IPS DF 4.7 (cell line): ENCODE measurements at regions not wholly inside any gene's neighbourhood (a gene's known extent, or its start where the extent isn't known, plus 50 kb on each side); places are given as distances from the start of the nearest gene placed in this dataset.
"Not testable (repeated sequence)": the region's sequence is repeated elsewhere in the genome, so short reads cannot be mapped to it uniquely, and the experiment has no call there.

Experiments used
- DNase-seq: peaks from one replicate; pipeline ENCODE4 v3.0.0-alpha.2; 2013; ENCODE audit warnings: low spot score; ENCODE audit errors: extremely low read depth

- DNase-seq = no peak
Measured at GRCh38 chr4:32658019-32658418, 1937.8 kb downstream of the PCDH7 start.

GRCh38 chr4:32661229-32661628, 1941.1 kb downstream of the PCDH7 start:
- DNase-seq = no peak

- no peak for DNase-seq
Measured at GRCh38 chr4:32662803-32663202, 1942.6 kb downstream of the PCDH7 start.

GRCh38 chr4:32672359-32672758, 1952.2 kb downstream of the PCDH7 start:
- DNase-seq = no peak

- DNase-seq = no peak
Measured at GRCh38 chr4:32680946-32681345, 1960.8 kb downstream of the PCDH7 start.

- no peak for DNase-seq
Measured at GRCh38 chr4:32684160-32684559, 1964.0 kb downstream of the PCDH7 start.

GRCh38 chr4:32686123-32686522, 1966.0 kb downstream of the PCDH7 start:
- no peak for DNase-seq

GRCh38 chr4:32689518-32689917, 1969.3 kb downstream of the PCDH7 start:
- no peak for DNase-seq

GRCh38 chr4:32697281-32697814, 1977.2 kb downstream of the PCDH7 start:
- no peak for DNase-seq

- DNase-seq = no peak
Measured at GRCh38 chr4:32700838-32701237, 1980.7 kb downstream of the PCDH7 start.

- DNase-seq = no peak
Measured at GRCh38 chr4:32706893-32707292, 1986.7 kb downstream of the PCDH7 start.

GRCh38 chr4:32716090-32716620, 1996.0 kb downstream of the PCDH7 start:
- DNase-seq = not testable (repeated sequence)

- no peak for DNase-seq
Measured at GRCh38 chr4:32735856-32736590, 2015.9 kb downstream of the PCDH7 start.

- no peak for DNase-seq
Measured at GRCh38 chr4:32744211-32744610, 2024.0 kb downstream of the PCDH7 start.

GRCh38 chr4:32745351-32745750, 2025.2 kb downstream of the PCDH7 start:
- no peak for DNase-seq

- no peak for DNase-seq
Measured at GRCh38 chr4:32748061-32748460, 2027.9 kb downstream of the PCDH7 start.

GRCh38 chr4:32748498-32748897, 2028.3 kb downstream of the PCDH7 start:
- no peak for DNase-seq

GRCh38 chr4:32752962-32753361, 2032.8 kb downstream of the PCDH7 start:
- DNase-seq = no peak

GRCh38 chr4:32768664-32769389, 2048.7 kb downstream of the PCDH7 start:
- no peak for DNase-seq

GRCh38 chr4:32771491-32771890, 2051.3 kb downstream of the PCDH7 start:
- no peak for DNase-seq

GRCh38 chr4:32775049-32775448, 2054.9 kb downstream of the PCDH7 start:
- peak; percentile 44 for DNase-seq

- DNase-seq = no peak
Measured at GRCh38 chr4:32776435-32777203, 2056.4 kb downstream of the PCDH7 start.
